GM12878 (cell line): ENCODE measurements at regions not wholly inside any gene's neighbourhood (a gene's known extent, or its start where the extent isn't known, plus 50 kb on each side); places are given as distances from the start of the nearest gene placed in this dataset.

ENCODE experiments used
- ATAC-seq: fragments of 200-7000 bp; cut with Tn5 transposase; 3 replicates; pipeline ENCODE4 v1.9.1; 2020; ENCODE audit warnings: mild to moderate bottlenecking, moderate library complexity
- BruUV-seq: library from RNA; stranded (reverse); fragments of 400-500 nt; replicated peaks from 2 replicates; lab custom pipeline; 2021; lab: Mats Ljungman, UMichigan
- CTCF ChIA-PET: fragments of 300-600 bp; sonication (Branson Sonifier 250); formaldehyde crosslinking; extraction: SDS; loops from one replicate; lab custom pipeline; 2021; ENCODE audit warnings: inconsistent platforms; lab: Yijun Ruan, JAX
- POLR2A ChIA-PET: fragments of 350-600 bp; formaldehyde crosslinking; extraction: SDS; loops from one replicate; lab custom pipeline; 2021; ENCODE audit warnings: inconsistent platforms; lab: Charles Lee
- RAD21 ChIA-PET: fragments of 300-600 bp; sonication (Branson Sonifier 250); formaldehyde crosslinking; loops from one replicate; lab custom pipeline; 2023; ENCODE audit warnings: antibody characterized with exemption; ENCODE audit not compliant: unreplicated experiment; lab: Charles Lee
- SMC1A ChIA-PET: fragments of 300-600 bp; sonication (Branson Sonifier 250); formaldehyde crosslinking; loops from one replicate; lab custom pipeline; 2023; ENCODE audit not compliant: unreplicated experiment, uncharacterized antibody; lab: Charles Lee
- DNase-seq: peaks from one replicate; pipeline ENCODE4 v3.0.0-alpha.2; 2011; ENCODE audit warnings: low read depth, low spot score
- FAIRE-seq: peaks from 3 replicates; lab custom pipeline; 2011; peaks lifted over from hg19 to GRCh38; lab: Jason Lieb, UNC
- H2AFZ ChIP-seq: 2 replicates; pipeline ENCODE4 v1.6.0; 2011; ENCODE audit warnings: low read depth, low read length, control low read depth; ENCODE audit not compliant: control insufficient read depth
- H3K27ac ChIP-seq: 2 replicates; pipeline ENCODE4 v1.5.1; 2011; ENCODE audit warnings: control low read depth; ENCODE audit not compliant: control insufficient read depth, insufficient read depth
- H3K27me3 ChIP-seq, 2 experiments: replicated peaks in 1 of 2; 2 replicates each; pipeline versions ENCODE4 v1.6.0 to v1.6.1; 2011; ENCODE audit warnings: low read length in 1 of 2; ENCODE audit not compliant: control insufficient read depth in 2 of 2, insufficient read depth in 2 of 2
- H3K36me3 ChIP-seq, 2 experiments: 2 replicates each; pipeline ENCODE4 v1.5.1; 2011; ENCODE audit warnings: low read length in 1 of 2; ENCODE audit not compliant: control insufficient read depth in 2 of 2, insufficient read depth in 2 of 2
- H3K4me1 ChIP-seq: 2 replicates; pipeline ENCODE4 v1.6.1; 2011; ENCODE audit warnings: mild to moderate bottlenecking, low read length, moderate library complexity, mixed read lengths; ENCODE audit not compliant: control insufficient read depth, insufficient read depth
- H3K4me2 ChIP-seq: 2 replicates; pipeline ENCODE4 v1.6.0; 2011; ENCODE audit warnings: control low read depth; ENCODE audit not compliant: control insufficient read depth, insufficient read depth
- H3K4me3 ChIP-seq: fragments of 200-600 bp; sonication (generic); 2 replicates; pipeline ENCODE4 v1.5.1; 2016
- H3K79me2 ChIP-seq: 2 replicates; pipeline ENCODE4 v1.6.0; 2011; ENCODE audit warnings: low read length; ENCODE audit not compliant: control insufficient read depth, insufficient read depth
- H3K9ac ChIP-seq: 2 replicates; pipeline ENCODE4 v1.8.0; 2011; ENCODE audit warnings: low read length, control low read depth, mixed read lengths; ENCODE audit not compliant: control insufficient read depth, insufficient read depth
- H3K9me3 ChIP-seq: replicated peaks from 3 replicates; pipeline ENCODE4 v1.5.1; 2011; ENCODE audit warnings: mild to moderate bottlenecking, low read length; ENCODE audit not compliant: control insufficient read depth, insufficient read depth
- H4K20me1 ChIP-seq: 2 replicates; pipeline ENCODE4 v1.6.0; 2011; ENCODE audit not compliant: control insufficient read depth, insufficient read depth
- ASH2L ChIP-seq: fragments of 300-600, 200-600 bp; sonication (generic); IDR thresholded peaks from 2 replicates; pipeline ENCODE4 v1.6.1; 2017; ENCODE audit warnings: low read depth, mild to moderate bottlenecking, borderline replicate concordance
- BRCA1 ChIP-seq: IDR thresholded peaks from 2 replicates; pipeline ENCODE4 v1.6.1; 2011; ENCODE audit warnings: low read depth, low read length, improper control_type of control experiment
- HDAC6 ChIP-seq: fragments of 200-600 bp; sonication (generic); IDR thresholded peaks from one replicate; pipeline ENCODE4 v1.8.0; 2017; ENCODE audit warnings: antibody characterized with exemption; ENCODE audit not compliant: unreplicated experiment
- JUNB ChIP-seq: IDR thresholded peaks from 2 replicates; pipeline ENCODE4 v1.6.1; 2016; ENCODE audit warnings: antibody characterized with exemption, mild to moderate bottlenecking
- KDM1A ChIP-seq: fragments of 200-600 bp; sonication (generic); IDR thresholded peaks from 2 replicates; pipeline ENCODE4 v1.6.1; 2016; ENCODE audit warnings: borderline replicate concordance
- LARP7 ChIP-seq: fragments of 450-650 bp; IDR thresholded peaks from 2 replicates; pipeline ENCODE4 v1.6.1; 2017; ENCODE audit warnings: mild to moderate bottlenecking
- MAX ChIP-seq: IDR thresholded peaks from 2 replicates; pipeline ENCODE4 v1.6.1; 2012; ENCODE audit warnings: low read depth, low read length, improper control_type of control experiment
- NFYA ChIP-seq: IDR thresholded peaks from 2 replicates; pipeline ENCODE4 v1.6.1; 2011; ENCODE audit warnings: low read depth, mild to moderate bottlenecking, low read length, improper control_type of control experiment, borderline replicate concordance
- NFYB ChIP-seq: IDR thresholded peaks from 2 replicates; pipeline ENCODE4 v1.6.1; 2011; ENCODE audit warnings: low read depth, mild to moderate bottlenecking, low read length, improper control_type of control experiment, moderate library complexity; ENCODE audit not compliant: insufficient read depth
- RB1 ChIP-seq: fragments of 450-650 bp; formaldehyde crosslinking; IDR thresholded peaks from 2 replicates; pipeline ENCODE4 v1.6.1; 2017; ENCODE audit warnings: mild to moderate bottlenecking, borderline replicate concordance
- RBBP5 ChIP-seq: fragments of 200-600 bp; sonication (generic); conservative IDR thresholded peaks from 2 replicates; pipeline ENCODE4 v1.6.1; 2016
- REST ChIP-seq: IDR thresholded peaks from 2 replicates; pipeline ENCODE4 v1.6.1; 2012; ENCODE audit warnings: mild to moderate bottlenecking, low read depth, low read length
- SMAD5 ChIP-seq: IDR thresholded peaks from 2 replicates; pipeline ENCODE4 v1.6.1; 2016; ENCODE audit warnings: antibody characterized with exemption, low read depth
- SMARCA5 ChIP-seq: fragments of 450-650 bp; IDR thresholded peaks from 2 replicates; pipeline ENCODE4 v1.6.1; 2017; ENCODE audit warnings: mild to moderate bottlenecking
- STAT3 ChIP-seq: IDR thresholded peaks from 2 replicates; pipeline ENCODE4 v1.6.1; 2011; ENCODE audit warnings: low read depth, low read length, improper control_type of control experiment
- SUPT20H ChIP-seq: IDR thresholded peaks from 2 replicates; pipeline ENCODE4 v1.6.1; 2011; ENCODE audit warnings: low read depth, mild to moderate bottlenecking, low read length, moderate library complexity, borderline replicate concordance; ENCODE audit not compliant: control insufficient read depth
- SUZ12 ChIP-seq: fragments of 200-600 bp; sonication (generic); IDR thresholded peaks from one replicate; pipeline ENCODE4 v1.6.1; 2018; ENCODE audit warnings: antibody characterized with exemption, mild to moderate bottlenecking; ENCODE audit not compliant: unreplicated experiment
- TAF1 ChIP-seq: IDR thresholded peaks from 2 replicates; pipeline ENCODE4 v1.6.1; 2011; ENCODE audit warnings: mild to moderate bottlenecking, low read depth, low read length, borderline replicate concordance
- TCF12 ChIP-seq: IDR thresholded peaks from 2 replicates; pipeline ENCODE4 v1.6.1; 2011; ENCODE audit warnings: low read depth, mild to moderate bottlenecking, low read length
- ZNF622 ChIP-seq: fragments of 450-650 bp; IDR thresholded peaks from 2 replicates; pipeline ENCODE4 v1.6.1; 2017; ENCODE audit warnings: mild to moderate bottlenecking, inconsistent platforms
- in situ Hi-C: fragments of 300-500 bp; cut with MboI; formaldehyde crosslinking; loops from 9 replicates; pipeline ENCODE4 v1.14.3; 2018; ENCODE audit warnings: mixed read lengths
- intact Hi-C: fragments of 100-400 bp; cut with micrococcal nuclease; formaldehyde crosslinking; loops from one replicate; pipeline ENCODE4 v1.14.2; 2022; ENCODE audit not compliant: unreplicated experiment

GRCh38 chr9:87301371-87301770 lies 196.3 kb upstream of the DAPK1 start:
- RAD21 ChIA-PET: no interaction called here
- Histone ChIP-seq H3K79me2 (no peaks in the 10 kb centered on the region), H3K36me3 (no peaks in the 10 kb centered on the region), H3K9me3 (no peaks in the 10 kb centered on the region), H2AFZ (no peak overlapping the region), H3K27me3 (no peaks in the 10 kb centered on the region), H3K4me1 (no peaks in the 10 kb centered on the region), H3K4me2 (no peak overlapping the region), H3K27ac (no peak overlapping the region), H4K20me1 (no peaks in the 10 kb centered on the region), H3K4me3 (no peak overlapping the region), H3K9ac (no peak overlapping the region)
- CTCF ChIA-PET: interaction anchor here (0.6 to 1.4 kb wide), 2 partner anchors 21 to 23 kb away, joined by 3 to 4 read pairs; no protein-coding TSS in a partner anchor
- POLR2A ChIA-PET: no interaction called here
- in situ Hi-C loops (no loop called here), intact Hi-C loops (no loop called here)
- TF ChIP-seq RBBP5 (no peak), NFYB (no peak), SUZ12 (no peak), TAF1 (no peak), HDAC6 (no peak), ASH2L (no peak), JUNB (no peak), BRCA1 (no peak), ZNF622 (no peak), REST (no peak), STAT3 (no peak), SMARCA5 (no peak), NFYA (no peak), SUPT20H (no peak), RB1 (no peak), SMAD5 (no peak), LARP7 (no peak), TCF12 (no peak), KDM1A (no peak), MAX (no peak)
- FAIRE-seq: no peak
- no peak for ATAC-seq
- no TSS peak for BruUV-seq
- DNase-seq: no peak
- SMC1A ChIA-PET: interaction anchor here (0.8 kb wide), 1 partner anchor 22 kb away, joined by 3 read pairs; no protein-coding TSS in a partner anchor
